CD4-positive, alpha-beta T cell (primary cell): ENCODE measurements at regions not wholly inside any gene's neighbourhood (a gene's known extent, or its start where the extent isn't known, plus 50 kb on each side); places are given as distances from the start of the nearest gene placed in this dataset.
A peak's percentile ranks its signal among the peaks of the same experiment; 100 is the strongest.

Source experiments
- ATAC-seq: fragments of 200-7000 bp; cut with Tn5 transposase; one replicate; pipeline ENCODE4 v1.10.0; 2022; ENCODE audit warnings: mild to moderate bottlenecking; ENCODE audit not compliant: poor library complexity
- CTCF ChIA-PET: fragments of 350-600 bp; sonication (Branson Sonifier 250); formaldehyde crosslinking; loops from one replicate; lab custom pipeline; 2021; ENCODE audit warnings: antibody characterized with exemption, inconsistent platforms; lab: Charles Lee
- POLR2A ChIA-PET: fragments of 350-600 bp; sonication (Branson Sonifier 250); formaldehyde crosslinking; loops from one replicate; lab custom pipeline; 2021; ENCODE audit warnings: antibody characterized with exemption, inconsistent platforms; lab: Charles Lee
- DNase-seq, 14 experiments: peaks; one replicate each; pipeline ENCODE4 v3.0.0-alpha.2; 2013 to 2020; ENCODE audit warnings: mixed read lengths in 2 of 14
- H3K27ac ChIP-seq, 2 donors: one replicate each; pipeline versions ENCODE4 v1.5.1 to v1.7.0; 2013; ENCODE audit warnings: low read length in 2 of 2, low read depth in 1 of 2, mild to moderate bottlenecking in 1 of 2
- H3K27me3 ChIP-seq, 2 experiments: 1 replicate in 1 of 2; 2 replicates in 1 of 2; pipeline versions ENCODE4 v1.6.1 to v1.7.0; 2013; ENCODE audit warnings: low read length in 2 of 2, control low read depth in 1 of 2, mild to moderate bottlenecking in 1 of 2, moderate library complexity in 1 of 2; ENCODE audit not compliant: insufficient read depth in 2 of 2, control insufficient read depth in 1 of 2
- H3K36me3 ChIP-seq: one replicate; pipeline ENCODE4 v1.6.1; 2013; ENCODE audit warnings: low read length, control low read depth; ENCODE audit not compliant: insufficient read depth
- H3K4me1 ChIP-seq: one replicate; pipeline ENCODE4 v1.6.1; 2013; ENCODE audit warnings: low read length, control low read depth; ENCODE audit not compliant: insufficient read depth
- H3K4me3 ChIP-seq: one replicate; pipeline ENCODE4 v1.5.1; 2013; ENCODE audit warnings: mild to moderate bottlenecking, low read length, moderate library complexity
- H3K9me3 ChIP-seq, 2 experiments: 1 replicate in 1 of 2; 2 replicates in 1 of 2; pipeline versions ENCODE4 v1.6.1 to v1.7.0; 2013; ENCODE audit warnings: low read length in 2 of 2, mild to moderate bottlenecking in 2 of 2, control low read depth in 1 of 2, moderate library complexity in 1 of 2; ENCODE audit not compliant: control insufficient read depth in 1 of 2, insufficient read depth in 1 of 2
- H3K27ac Mint-ChIP-seq: one replicate; pipeline ENCODE4 v1.8.0; 2020; ENCODE audit warnings: mixed read lengths
- H3K27me3 Mint-ChIP-seq: one replicate; pipeline ENCODE4 v1.8.0; 2021; ENCODE audit warnings: mixed read lengths
- H3K36me3 Mint-ChIP-seq: one replicate; pipeline ENCODE4 v1.8.0; 2021; ENCODE audit warnings: low read depth, mixed read lengths
- H3K4me1 Mint-ChIP-seq: one replicate; pipeline ENCODE4 v1.8.0; 2021; ENCODE audit warnings: low read depth, mixed read lengths
- H3K4me3 Mint-ChIP-seq: one replicate; pipeline ENCODE4 v1.8.0; 2020; ENCODE audit warnings: mild to moderate bottlenecking, mixed read lengths
- H3K9me3 Mint-ChIP-seq: one replicate; pipeline ENCODE4 v1.8.0; 2020; ENCODE audit warnings: mixed read lengths
- CTCF ChIP-seq: fragments of 200-600 bp; IDR thresholded peaks from one replicate; pipeline ENCODE4 v1.8.0; 2022; ENCODE audit warnings: antibody characterized with exemption, mild to moderate bottlenecking
- intact Hi-C, 2 experiments: fragments of 100-400 bp; cut with DNase I in 1 of 2; cut with micrococcal nuclease in 1 of 2; formaldehyde crosslinking; loops; one replicate each; pipeline versions ENCODE4 v1.15.1 to v1.9.0; 2023 to 2025; cut with DNase I, micrococcal nuclease

DNA sequence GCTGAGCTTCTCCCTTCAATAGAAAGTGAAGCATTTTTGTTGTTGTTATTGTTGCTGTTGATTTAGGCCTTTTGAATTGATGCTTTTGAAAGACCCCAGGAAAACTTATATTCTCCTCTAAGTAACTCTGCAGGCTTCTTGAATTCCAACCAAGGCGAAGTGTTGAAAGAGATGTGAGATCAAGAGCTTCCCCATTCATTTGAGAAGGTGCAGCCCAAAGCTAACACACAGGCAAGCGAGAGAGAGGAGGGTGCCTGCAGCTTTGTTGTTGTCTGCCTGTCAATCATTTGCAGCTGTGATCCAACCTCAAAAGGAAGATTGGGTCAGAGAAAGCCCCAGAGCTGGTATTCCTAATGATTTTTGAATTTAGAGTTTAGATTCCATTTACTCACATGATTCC is 963.6 kb upstream of the CNTNAP5 start:
- Histone ChIP-seq H3K9me3 (peaks cover 0 to 3% of the 10 kb centered on the region in 2 experiments), H3K4me1 (no peaks in the 10 kb centered on the region), H3K27me3 (no peaks in the 10 kb centered on the region), H3K36me3 (no peaks in the 10 kb centered on the region), H3K4me3 (no peak overlapping the region), H3K27ac (no peak overlapping the region)
- no peaks in the 10 kb centered on the region for H3K36me3 Mint-ChIP-seq
- DNase-seq: no peak
- no peak for ATAC-seq
- H3K4me1 Mint-ChIP-seq: no peaks in the 10 kb centered on the region
- ChIA-PET CTCF (no interaction called here), POLR2A (no interaction called here)
- H3K27me3 Mint-ChIP-seq: no peaks in the 10 kb centered on the region
- TF ChIP-seq CTCF: no peak
- H3K4me3 Mint-ChIP-seq: no peak overlapping the region
- H3K9me3 Mint-ChIP-seq: peaks cover 22% of the 10 kb centered on the region
- intact Hi-C loops: no loop called here
- no peak overlapping the region for H3K27ac Mint-ChIP-seq

DNA sequence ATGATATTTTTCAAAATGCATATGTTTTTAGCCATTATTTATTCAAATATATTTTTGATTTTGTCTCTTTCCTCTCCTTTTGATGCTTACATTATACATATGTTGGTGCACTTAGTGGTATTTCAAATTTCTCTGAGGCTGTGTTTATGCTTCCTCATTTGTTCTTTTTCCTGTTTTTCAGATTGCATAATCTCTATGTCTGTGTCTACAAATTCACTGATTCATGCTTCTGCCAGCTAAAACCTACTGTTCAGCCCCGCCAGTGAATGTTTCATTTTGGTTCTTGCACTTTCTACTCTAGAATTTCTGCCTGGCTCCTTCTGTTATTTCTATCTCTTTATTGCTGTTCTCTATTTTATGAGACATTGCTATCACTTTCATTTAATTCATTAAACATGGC is 951.7 kb upstream of the CNTNAP5 start:
- no peak for TF ChIP-seq CTCF
- Mint-ChIP-seq H3K4me1 (no peaks in the 10 kb centered on the region), H3K27me3 (no peaks in the 10 kb centered on the region), H3K4me3 (no peak overlapping the region), H3K9me3 (peaks cover 12% of the 10 kb centered on the region), H3K36me3 (no peaks in the 10 kb centered on the region), H3K27ac (no peak overlapping the region)
- ChIA-PET CTCF (no interaction called here), POLR2A (no interaction called here)
- H3K27ac ChIP-seq: no peak overlapping the region
- H3K36me3 ChIP-seq: no peaks in the 10 kb centered on the region
- H3K9me3 ChIP-seq: peaks cover 0 to 3% of the 10 kb centered on the region in 2 experiments
- no peak overlapping the region for H3K4me3 ChIP-seq
- no peaks in the 10 kb centered on the region for H3K4me1 ChIP-seq
- no peaks in the 10 kb centered on the region for H3K27me3 ChIP-seq
- intact Hi-C loops: no loop called here
- ATAC-seq (no peak), DNase-seq (peak in 1 of 14 experiments; percentile 6)

- no peaks in the 10 kb centered on the region for H3K4me1 ChIP-seq
- Mint-ChIP-seq H3K27me3 (no peaks in the 10 kb centered on the region), H3K4me3 (no peak overlapping the region), H3K27ac (no peak overlapping the region), H3K4me1 (no peaks in the 10 kb centered on the region), H3K9me3 (peaks cover 12% of the 10 kb centered on the region), H3K36me3 (no peaks in the 10 kb centered on the region)
- intact Hi-C loops: no loop called here
- no peak for TF ChIP-seq CTCF
- ChIA-PET POLR2A (no interaction called here), CTCF (no interaction called here)
- DNase-seq (no peak), ATAC-seq (no peak)
- H3K9me3 ChIP-seq: peaks cover 0 to 3% of the 10 kb centered on the region in 2 experiments
- H3K27me3 ChIP-seq: no peaks in the 10 kb centered on the region
- no peak overlapping the region for H3K27ac ChIP-seq
- no peaks in the 10 kb centered on the region for H3K36me3 ChIP-seq
- H3K4me3 ChIP-seq: no peak overlapping the region
Measured at GRCh38 chr2:123073956-123074355, 951.1 kb upstream of the CNTNAP5 start.
